Neural crest cell (in vitro differentiated cells): ENCODE measurements at regions not wholly inside any gene's neighbourhood (a gene's known extent, or its start where the extent isn't known, plus 50 kb on each side); places are given as distances from the start of the nearest gene placed in this dataset.
"Not testable (repeated sequence)": the region's sequence is repeated elsewhere in the genome, so short reads cannot be mapped to it uniquely, and the experiment has no call there.

ENCODE experiments used
- DNase-seq: peaks from one replicate; pipeline ENCODE4 v3.0.0; 2021; ENCODE audit warnings: low read depth, mixed read lengths, low spot score
- H3K27ac Mint-ChIP-seq: one replicate; pipeline ENCODE4 v1.8.0; 2021; ENCODE audit warnings: mild to moderate bottlenecking, mixed read lengths; ENCODE audit not compliant: unreplicated experiment
- H3K27me3 Mint-ChIP-seq: 2 replicates; pipeline ENCODE4 v1.8.0; 2021; ENCODE audit warnings: low read depth, mild to moderate bottlenecking, mixed read lengths
- H3K36me3 Mint-ChIP-seq: 2 replicates; pipeline ENCODE4 v1.8.0; 2021; ENCODE audit warnings: low read depth, mild to moderate bottlenecking, mixed read lengths
- H3K4me1 Mint-ChIP-seq: 2 replicates; pipeline ENCODE4 v1.8.0; 2021; ENCODE audit warnings: mixed read lengths
- H3K4me3 Mint-ChIP-seq: one replicate; pipeline ENCODE4 v1.8.0; 2021; ENCODE audit warnings: mild to moderate bottlenecking, mixed read lengths
- H3K9me3 Mint-ChIP-seq: 2 replicates; pipeline ENCODE4 v1.8.0; 2021; ENCODE audit warnings: mixed read lengths
- CTCF ChIP-seq: fragments of 200-600 bp; sonication (generic); conservative IDR thresholded peaks from 2 replicates; pipeline ENCODE4 v1.5.0; 2021; ENCODE audit warnings: antibody characterized with exemption, mild to moderate bottlenecking

DNA sequence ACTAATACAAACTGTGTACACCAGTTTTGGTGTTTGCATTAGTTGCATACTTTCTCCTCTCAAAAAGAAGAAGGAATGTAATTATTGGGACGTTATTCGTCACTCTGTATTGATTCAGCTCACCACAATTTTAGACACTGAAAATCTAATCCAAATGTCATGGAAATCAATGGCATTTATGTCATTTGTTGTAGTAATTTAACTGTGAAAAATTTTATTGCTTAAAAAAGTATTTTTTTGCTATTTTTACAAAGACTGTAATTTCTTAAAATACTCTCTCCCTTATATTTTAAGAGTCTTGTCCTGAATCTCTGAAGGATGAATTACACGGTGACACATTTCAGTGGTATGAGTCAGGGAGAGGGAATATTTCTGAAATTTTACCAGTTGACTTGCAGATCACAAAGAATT lies 2117.6 kb downstream of the PCDH9 start:
- H3K4me3 Mint-ChIP-seq, result no peak overlapping the region
- H3K9me3 Mint-ChIP-seq, result peaks cover 11% of the 10 kb centered on the region
- TF ChIP-seq CTCF, result no peak

GRCh38 chr13:65112123-65112522 lies 2118.0 kb downstream of the PCDH9 start:
- Mint-ChIP-seq H3K4me1 (no peaks in the 10 kb centered on the region), H3K27me3 (no peaks in the 10 kb centered on the region), H3K4me3 (no peak overlapping the region), H3K36me3 (peaks cover 6% of the 10 kb centered on the region), H3K27ac (no peak overlapping the region), H3K9me3 (peaks cover 13% of the 10 kb centered on the region)
- no peak for TF ChIP-seq CTCF
- no peak for DNase-seq

More for the DNA sequence above, 2117.6 kb downstream of the PCDH9 start:
- Mint-ChIP-seq H3K4me1 (no peaks in the 10 kb centered on the region), H3K27ac (no peak overlapping the region), H3K27me3 (no peaks in the 10 kb centered on the region), H3K36me3 (peaks cover 4% of the 10 kb centered on the region)
- no peak for DNase-seq

GRCh38 chr13:65111223-65111622 lies 2118.9 kb downstream of the PCDH9 start:
- no peaks in the 10 kb centered on the region for H3K27me3 Mint-ChIP-seq
- no peak overlapping the region for H3K4me3 Mint-ChIP-seq
- peaks cover 10% of the 10 kb centered on the region for H3K36me3 Mint-ChIP-seq
- H3K4me1 Mint-ChIP-seq, result no peaks in the 10 kb centered on the region
- no peak for TF ChIP-seq CTCF
- peaks cover 17% of the 10 kb centered on the region for H3K9me3 Mint-ChIP-seq
- no peak for DNase-seq
- H3K27ac Mint-ChIP-seq, result no peak overlapping the region

DNA sequence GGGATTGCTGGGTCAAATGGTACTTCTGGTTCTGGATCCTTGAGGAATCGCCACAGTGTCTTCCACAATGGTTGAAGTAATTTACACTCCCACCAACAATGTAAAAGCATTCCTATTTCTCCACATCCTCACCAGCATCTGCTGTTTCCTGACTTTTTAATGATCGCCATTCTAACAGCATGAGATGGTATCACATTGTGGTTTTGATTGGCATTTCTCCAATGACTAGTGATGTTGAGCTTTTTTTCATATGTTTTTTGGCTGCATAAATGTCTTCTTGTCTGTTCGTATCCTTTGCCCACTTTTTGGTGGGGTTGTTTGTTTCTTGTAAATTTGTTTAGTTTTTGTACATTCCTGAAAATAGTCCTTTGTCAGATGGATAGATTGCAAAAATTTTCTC lies 2125.7 kb downstream of the PCDH9 start:
- not testable (repeated sequence) for H3K27me3 Mint-ChIP-seq, H3K4me3 Mint-ChIP-seq, H3K36me3 Mint-ChIP-seq, H3K4me1 Mint-ChIP-seq, DNase-seq, H3K27ac Mint-ChIP-seq
- H3K9me3 Mint-ChIP-seq, result peaks cover 20% of the 10 kb centered on the region

GRCh38 chr13:65103351-65103750 lies 2126.8 kb downstream of the PCDH9 start:
- no peaks in the 10 kb centered on the region for H3K4me1 Mint-ChIP-seq
- no peak overlapping the region for H3K4me3 Mint-ChIP-seq
- no peak for DNase-seq
- H3K27me3 Mint-ChIP-seq, result no peaks in the 10 kb centered on the region
- peaks cover 7% of the 10 kb centered on the region for H3K36me3 Mint-ChIP-seq
- H3K9me3 Mint-ChIP-seq, result peaks cover 14% of the 10 kb centered on the region
- H3K27ac Mint-ChIP-seq, result no peak overlapping the region
- TF ChIP-seq CTCF, result no peak

- no peak for DNase-seq
- Mint-ChIP-seq H3K4me3 (no peak overlapping the region), H3K9me3 (peaks cover 7% of the 10 kb centered on the region), H3K36me3 (no peaks in the 10 kb centered on the region), H3K27ac (peak overlapping the region; percentile 14), H3K4me1 (no peaks in the 10 kb centered on the region), H3K27me3 (no peaks in the 10 kb centered on the region)
- no peak for TF ChIP-seq CTCF
Measured at GRCh38 chr13:65095161-65096082, 2134.7 kb downstream of the PCDH9 start.
